IPS-NIHi7 (cell line): ENCODE measurements at regions not wholly inside any gene's neighbourhood (a gene's known extent, or its start where the extent isn't known, plus 50 kb on each side); places are given as distances from the start of the nearest gene placed in this dataset.
"Not testable (repeated sequence)": the region's sequence is repeated elsewhere in the genome, so short reads cannot be mapped to it uniquely, and the experiment has no call there.

Experiments used
- DNase-seq: peaks from one replicate; pipeline ENCODE4 v3.0.0; 2012; ENCODE audit warnings: mixed read lengths; ENCODE audit errors: extremely low spot score

DNA sequence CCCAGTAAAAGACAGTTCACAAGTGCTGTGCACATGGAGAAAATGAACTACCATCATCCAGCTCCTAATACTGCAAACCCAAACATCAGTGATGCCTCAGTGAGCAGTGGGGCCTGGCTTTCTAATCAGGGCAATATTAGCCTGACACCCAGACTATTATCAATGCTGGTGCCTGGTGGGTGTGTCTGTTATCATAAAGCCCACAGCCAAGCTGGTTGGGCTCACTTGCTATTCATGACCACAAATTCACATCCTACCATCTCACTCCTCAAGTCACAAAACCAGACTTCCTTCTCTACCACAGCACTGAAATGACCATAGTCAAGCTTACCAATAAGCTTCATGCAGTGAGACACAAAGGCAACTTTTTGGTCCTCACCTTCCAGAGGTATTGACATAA, 180.8 kb upstream of the PLN start:
- DNase-seq, result no peak

DNA sequence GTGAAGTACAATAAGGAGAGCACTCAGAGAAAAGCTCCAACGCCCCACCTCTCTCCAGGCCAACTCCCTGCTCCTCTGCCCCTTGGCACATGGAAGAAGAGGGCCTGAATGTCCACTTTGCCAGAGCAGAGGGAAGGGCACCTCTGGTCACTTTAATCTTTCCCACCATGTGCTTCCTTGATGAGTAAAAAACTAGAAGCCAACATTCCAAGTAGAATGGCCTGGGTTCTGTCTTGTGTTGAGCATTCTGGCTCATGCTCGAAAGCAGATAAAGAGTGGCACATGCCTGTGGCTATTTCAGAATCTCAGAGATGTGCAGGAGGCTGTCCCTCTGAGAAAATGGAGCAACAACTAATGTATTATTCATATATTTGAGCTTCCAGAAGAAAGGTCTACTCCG, 177.4 kb upstream of the PLN start:
- no peak for DNase-seq

DNA sequence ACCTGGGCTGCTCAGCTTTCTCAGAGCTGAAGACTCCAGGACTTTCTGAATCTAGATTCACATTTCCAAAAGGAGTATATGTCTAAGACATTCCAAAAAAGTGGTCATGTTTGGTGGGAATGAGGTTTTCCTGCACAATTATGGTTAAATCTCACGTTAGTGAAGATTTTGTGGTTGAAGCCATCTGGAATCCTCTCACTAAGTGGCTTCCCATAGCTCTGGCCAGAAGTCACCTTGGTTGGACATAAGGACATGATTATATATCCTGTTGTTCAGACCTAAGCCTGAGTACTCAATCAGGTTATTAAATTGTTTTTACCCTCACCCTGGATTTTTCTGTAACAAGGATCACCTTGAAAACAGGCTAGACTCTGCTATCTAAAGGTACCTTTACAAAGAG, 176.1 kb upstream of the PLN start:
- no peak for DNase-seq

GRCh38 chr6:118372413-118372812, 175.7 kb upstream of the PLN start:
- DNase-seq, result no peak

- peak; percentile 29 for DNase-seq
These were observed 170.2 kb upstream of the PLN start for GRCh38 chr6:118377711-118378414.

- DNase-seq, result not testable (repeated sequence)
These were observed 167.5 kb upstream of the PLN start for GRCh38 chr6:118380620-118381019.

GRCh38 chr6:118382126-118382525, 166.0 kb upstream of the PLN start:
- DNase-seq, result no peak

- DNase-seq, result no peak
These were observed 164.2 kb upstream of the PLN start for GRCh38 chr6:118383924-118384323.

DNA sequence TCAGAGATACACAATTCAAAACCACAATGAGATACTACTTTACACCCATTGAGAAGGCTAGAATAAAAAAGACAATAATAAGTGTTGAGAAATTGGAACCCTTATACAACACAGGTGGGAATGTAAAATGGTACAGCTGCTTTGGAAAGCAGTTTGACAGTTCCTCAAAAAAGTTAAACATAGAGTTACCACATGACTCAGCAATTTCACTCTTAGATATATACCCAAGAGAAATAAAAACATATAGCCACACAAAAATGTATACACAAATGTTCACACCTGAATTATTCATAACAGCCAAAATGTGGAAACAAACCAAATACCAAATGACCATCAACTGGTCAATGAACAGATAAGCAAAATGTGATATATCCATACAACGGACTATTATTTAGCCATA, 161.1 kb upstream of the PLN start:
- DNase-seq, result no peak

GRCh38 chr6:118387921-118388701, 160.0 kb upstream of the PLN start:
- DNase-seq, result no peak

GRCh38 chr6:118391086-118391485, 157.0 kb upstream of the PLN start:
- no peak for DNase-seq

- no peak for DNase-seq
These were observed 154.0 kb upstream of the PLN start for GRCh38 chr6:118394106-118394505.

- DNase-seq, result no peak
These were observed 151.1 kb upstream of the PLN start for GRCh38 chr6:118396969-118397368.

DNA sequence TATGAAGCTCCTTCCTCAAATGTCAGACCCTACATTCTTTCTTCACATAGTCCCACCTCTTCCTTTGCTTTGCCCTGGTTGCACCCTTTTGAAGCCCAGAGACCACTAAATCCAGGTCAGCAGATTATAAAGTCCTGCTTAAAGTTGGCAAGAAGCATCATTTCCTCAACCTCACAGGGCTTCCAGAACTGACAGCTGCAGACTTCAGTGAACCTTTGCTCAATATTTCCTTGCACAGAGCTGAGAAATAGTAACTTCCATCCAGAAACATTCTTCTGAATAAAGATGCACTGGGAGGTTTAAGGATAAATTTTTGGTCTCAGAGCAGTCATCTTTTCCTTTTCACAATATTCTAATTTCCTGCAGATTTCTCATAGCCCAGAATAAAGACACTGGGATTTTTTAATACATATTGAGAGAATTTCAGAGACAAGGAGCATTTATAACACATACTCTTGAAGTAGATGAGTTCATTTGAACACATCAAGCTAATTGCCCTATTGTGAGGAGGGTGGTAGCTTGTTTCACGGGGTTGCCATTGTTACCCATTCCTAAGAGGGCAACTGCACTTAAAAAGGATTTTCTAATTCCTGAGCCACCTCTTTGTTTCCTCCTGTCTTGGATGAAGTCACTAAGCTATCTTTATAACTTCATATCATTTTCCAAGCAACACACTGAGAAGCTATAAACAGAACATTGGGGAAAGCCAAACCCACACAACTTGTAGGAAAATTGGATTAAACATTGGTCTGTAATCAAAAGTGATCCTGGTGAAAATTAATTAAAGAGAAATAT, 150.2 kb upstream of the PLN start:
- no peak for DNase-seq

- DNase-seq, result no peak
These were observed 148.0 kb upstream of the PLN start for GRCh38 chr6:118400098-118400497.

DNA sequence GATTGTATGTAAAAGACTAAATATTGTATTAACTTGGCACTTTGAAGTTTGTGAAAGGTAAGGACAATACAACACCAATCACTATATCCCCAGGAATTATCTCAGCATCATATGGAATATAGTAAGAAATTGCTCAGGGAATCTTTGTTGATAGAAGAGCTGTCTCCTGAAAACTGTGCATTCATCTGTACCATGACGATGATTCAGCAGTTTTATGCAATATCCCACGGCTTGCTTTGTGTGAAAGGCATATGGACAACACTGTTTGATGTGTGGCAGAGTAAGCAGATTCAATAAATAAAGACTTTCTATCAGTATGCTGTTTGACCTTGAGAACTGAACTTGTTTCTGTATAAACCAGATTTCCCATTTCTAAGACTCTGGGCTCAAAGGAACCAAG, 147.5 kb upstream of the PLN start:
- no peak for DNase-seq

- no peak for DNase-seq
These were observed 146.6 kb upstream of the PLN start for GRCh38 chr6:118401325-118401975.

- DNase-seq, result no peak
These were observed 145.1 kb upstream of the PLN start for GRCh38 chr6:118403036-118403435.

- DNase-seq, result peak; percentile 23
These were observed 139.2 kb upstream of the PLN start for GRCh38 chr6:118408863-118409262.

GRCh38 chr6:118410001-118410400, 138.1 kb upstream of the PLN start:
- no peak for DNase-seq
